ENCODE measurements at regions not wholly inside any gene's neighbourhood (a gene's known extent, or its start where the extent isn't known, plus 50 kb on each side); places are given as distances from the start of the nearest gene placed in this dataset.
"Not testable (repeated sequence)": the region's sequence is repeated elsewhere in the genome, so short reads cannot be mapped to it uniquely, and the experiment has no call there.

DNA sequence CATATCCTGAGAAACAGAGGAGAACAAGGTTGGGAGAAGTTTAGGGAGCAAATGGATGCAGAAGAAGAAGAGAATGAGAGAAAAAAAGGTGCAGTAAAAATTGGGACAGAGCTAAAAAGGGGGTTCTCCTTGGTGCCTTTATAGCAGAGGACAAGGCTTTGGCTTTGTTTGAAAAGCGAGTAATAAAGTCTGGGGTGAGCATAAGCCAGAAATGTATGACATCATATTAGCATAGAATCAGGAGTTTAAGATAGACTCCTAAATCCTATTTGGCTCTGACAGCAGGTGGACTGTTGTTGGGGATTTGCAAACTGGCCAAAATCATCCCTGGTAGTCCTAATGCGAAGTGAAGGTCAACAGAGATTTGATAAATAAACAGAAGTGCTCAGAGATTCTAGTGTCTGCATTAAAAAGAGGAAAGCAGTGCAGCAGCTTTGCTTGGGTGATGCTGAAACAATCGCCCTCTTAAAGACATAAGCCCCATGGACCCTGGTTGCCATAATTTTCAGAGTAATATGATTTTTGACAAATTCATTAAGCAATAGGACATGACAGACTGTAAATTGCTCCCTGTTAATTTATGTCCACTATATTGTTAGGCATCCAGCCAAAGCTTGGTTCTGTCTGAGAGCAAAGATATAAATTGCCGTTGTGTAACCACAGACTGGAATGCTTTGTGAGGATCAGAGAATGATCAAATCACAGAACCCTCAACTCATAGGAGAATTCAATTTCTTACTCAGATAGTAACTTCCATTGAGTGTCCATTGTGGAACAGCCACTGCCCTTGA is 385.0 kb upstream of the NFIA start:
- 26 to 31% methylated on average over 4 of the region's 4 CpGs for WGBS, 2 donors

DNA sequence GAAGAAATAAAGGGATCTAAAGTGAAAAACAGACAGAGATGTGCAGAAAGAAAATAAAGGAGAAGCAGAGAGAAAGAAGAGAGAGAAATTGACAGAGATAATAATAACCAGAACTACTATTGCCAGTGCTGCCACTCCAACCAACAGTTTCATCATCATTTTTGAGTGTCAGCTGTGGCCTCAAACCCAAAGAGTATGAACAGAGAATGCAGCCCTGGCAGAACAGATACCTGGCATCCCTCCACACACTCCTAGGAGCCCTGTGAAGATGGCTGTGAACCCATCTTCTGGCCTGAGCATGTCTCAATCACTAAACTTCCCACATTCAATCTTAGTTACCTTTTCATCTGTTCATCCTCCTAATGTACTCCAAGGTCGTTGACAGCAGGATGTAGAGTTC is 385.8 kb upstream of the NFIA start:
- Histone ChIP-seq H3K9me3 (peaks cover 0 to 9% (median 0%) of the 10 kb centered on the region in 4 donors), H3K27ac (no peak overlapping the region), H3K4me3 (no peak overlapping the region), H3K4me1 (peaks cover 0 to 15% (median 0%) of the 10 kb centered on the region in 4 donors), H3K27me3 (no peaks in the 10 kb centered on the region), H3K36me3 (no peaks in the 10 kb centered on the region)
- TF ChIP-seq, protein P1, sequence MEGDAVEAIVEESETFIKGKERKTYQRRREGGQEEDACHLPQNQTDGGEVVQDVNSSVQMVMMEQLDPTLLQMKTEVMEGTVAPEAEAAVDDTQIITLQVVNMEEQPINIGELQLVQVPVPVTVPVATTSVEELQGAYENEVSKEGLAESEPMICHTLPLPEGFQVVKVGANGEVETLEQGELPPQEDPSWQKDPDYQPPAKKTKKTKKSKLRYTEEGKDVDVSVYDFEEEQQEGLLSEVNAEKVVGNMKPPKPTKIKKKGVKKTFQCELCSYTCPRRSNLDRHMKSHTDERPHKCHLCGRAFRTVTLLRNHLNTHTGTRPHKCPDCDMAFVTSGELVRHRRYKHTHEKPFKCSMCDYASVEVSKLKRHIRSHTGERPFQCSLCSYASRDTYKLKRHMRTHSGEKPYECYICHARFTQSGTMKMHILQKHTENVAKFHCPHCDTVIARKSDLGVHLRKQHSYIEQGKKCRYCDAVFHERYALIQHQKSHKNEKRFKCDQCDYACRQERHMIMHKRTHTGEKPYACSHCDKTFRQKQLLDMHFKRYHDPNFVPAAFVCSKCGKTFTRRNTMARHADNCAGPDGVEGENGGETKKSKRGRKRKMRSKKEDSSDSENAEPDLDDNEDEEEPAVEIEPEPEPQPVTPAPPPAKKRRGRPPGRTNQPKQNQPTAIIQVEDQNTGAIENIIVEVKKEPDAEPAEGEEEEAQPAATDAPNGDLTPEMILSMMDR (IDR thresholded peaks at IDR 0.05) = no peak
- TF ChIP-seq POLR2A (IDR thresholded peaks at IDR 0.05) = no peak
- no peak for TF ChIP-seq EP300 (IDR thresholded peaks at IDR 0.05)
- DNase-seq (ENCODE audit: low spot score in 2 of 2) = no peak
- 60 to 94% methylated on average over 1 of the region's 1 CpG for WGBS, 2 donors

More for the DNA sequence above, 385.0 kb upstream of the NFIA start:
- TF ChIP-seq POLR2A (IDR thresholded peaks at IDR 0.05) (no peak), EP300 (IDR thresholded peaks at IDR 0.05) (no peak)
- TF ChIP-seq, protein P1 (IDR thresholded peaks at IDR 0.05) = no peak
- peaks cover 0 to 9% (median 0%) of the 10 kb centered on the region in 4 donors for H3K9me3 ChIP-seq
- H3K27ac ChIP-seq = no peak overlapping the region
- no peak for DNase-seq (ENCODE audit: low spot score in 2 of 2)
- H3K4me1 ChIP-seq = peaks cover 0 to 15% (median 0%) of the 10 kb centered on the region in 4 donors
- no peaks in the 10 kb centered on the region for H3K36me3 ChIP-seq
- H3K27me3 ChIP-seq = no peaks in the 10 kb centered on the region
- no peak overlapping the region for H3K4me3 ChIP-seq

DNA sequence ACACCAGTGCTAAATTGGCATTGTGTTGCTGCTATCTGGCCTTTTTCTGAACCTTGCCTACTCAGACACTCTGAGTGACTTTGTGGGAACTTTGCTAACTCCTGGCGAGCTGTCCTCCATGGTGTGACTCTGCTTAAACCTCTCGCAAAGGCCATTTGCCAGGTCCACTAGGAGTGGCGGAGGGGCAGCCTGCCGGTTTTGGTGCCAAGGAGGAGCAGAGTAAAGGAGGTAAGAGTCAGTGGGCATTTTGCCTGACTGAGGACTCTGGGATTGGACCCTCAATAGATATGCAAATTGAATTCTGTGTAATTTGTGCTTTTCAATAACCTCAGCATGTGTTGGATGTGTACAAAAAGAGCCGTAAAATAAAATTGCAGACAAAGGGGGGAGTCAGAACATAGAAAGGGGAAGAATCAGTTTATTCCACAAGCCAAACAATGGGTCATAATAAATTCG is 386.6 kb upstream of the NFIA start:
- Histone ChIP-seq H3K4me3 (no peak overlapping the region), H3K27me3 (no peaks in the 10 kb centered on the region), H3K27ac (no peak overlapping the region), H3K9me3 (peaks cover 0 to 9% (median 0%) of the 10 kb centered on the region in 4 donors), H3K4me1 (peaks cover 0 to 15% (median 0%) of the 10 kb centered on the region in 4 donors), H3K36me3 (no peaks in the 10 kb centered on the region)
- DNase-seq (ENCODE audit: low spot score in 2 of 2) = no peak
- TF ChIP-seq, protein P1 (IDR thresholded peaks at IDR 0.05) = no peak
- TF ChIP-seq EP300 (IDR thresholded peaks at IDR 0.05) = no peak
- TF ChIP-seq POLR2A (IDR thresholded peaks at IDR 0.05) = no peak
- 61 to 65% methylated on average over 6 of the region's 6 CpGs for WGBS, 2 donors

DNA sequence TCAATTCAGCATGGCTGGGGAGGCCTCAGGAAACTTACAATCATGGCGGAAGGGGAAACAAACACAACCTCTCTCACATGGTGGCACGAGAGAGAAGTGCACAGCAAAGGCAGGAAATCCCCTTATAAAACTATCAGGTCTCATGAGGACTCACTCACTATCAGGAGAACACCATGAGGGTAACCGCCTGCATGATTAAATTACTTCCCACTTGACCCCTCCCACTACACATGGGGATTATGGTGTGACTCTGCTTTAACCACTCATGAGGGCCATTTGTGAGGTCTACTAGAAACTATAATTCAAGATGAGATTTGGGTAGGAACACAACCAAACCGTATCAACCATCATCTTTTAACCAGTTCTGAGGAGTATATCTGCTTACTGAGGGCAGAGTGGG is 387.4 kb upstream of the NFIA start:
- no peaks in the 10 kb centered on the region for H3K36me3 ChIP-seq
- no peak overlapping the region for H3K27ac ChIP-seq
- no peaks in the 10 kb centered on the region for H3K27me3 ChIP-seq
- H3K4me3 ChIP-seq = no peak overlapping the region
- peaks cover 0 to 9% (median 0%) of the 10 kb centered on the region in 4 donors for H3K9me3 ChIP-seq
- WGBS, 2 donors = 90 to 95% methylated on average over 4 of the region's 4 CpGs
- TF ChIP-seq, protein P1 (IDR thresholded peaks at IDR 0.05) = no peak
- TF ChIP-seq EP300 (IDR thresholded peaks at IDR 0.05) = no peak
- TF ChIP-seq POLR2A (IDR thresholded peaks at IDR 0.05) = no peak
- DNase-seq (ENCODE audit: low spot score in 2 of 2) = no peak
- H3K4me1 ChIP-seq = peaks cover 0 to 15% (median 0%) of the 10 kb centered on the region in 4 donors

DNA sequence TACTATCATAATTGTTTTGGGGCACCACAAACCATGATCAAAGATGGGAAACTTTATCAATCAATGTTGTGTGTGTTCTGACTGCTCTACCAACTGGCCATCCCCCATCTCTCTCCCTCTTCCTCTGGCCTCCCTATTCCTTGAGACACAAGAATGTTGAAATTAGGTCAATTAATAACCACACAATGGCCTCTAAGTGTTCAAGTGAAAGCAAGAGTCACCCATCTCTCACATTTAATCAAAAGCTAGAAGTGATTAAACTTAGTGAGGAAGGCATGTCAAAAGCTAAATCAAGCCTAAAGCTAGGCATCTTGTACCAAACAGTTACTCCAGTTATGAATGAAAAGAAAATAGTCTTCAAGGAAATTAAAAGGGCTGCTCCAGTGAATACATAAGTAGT is 390.3 kb upstream of the NFIA start:
- H3K4me3 ChIP-seq = no peak overlapping the region

DNA sequence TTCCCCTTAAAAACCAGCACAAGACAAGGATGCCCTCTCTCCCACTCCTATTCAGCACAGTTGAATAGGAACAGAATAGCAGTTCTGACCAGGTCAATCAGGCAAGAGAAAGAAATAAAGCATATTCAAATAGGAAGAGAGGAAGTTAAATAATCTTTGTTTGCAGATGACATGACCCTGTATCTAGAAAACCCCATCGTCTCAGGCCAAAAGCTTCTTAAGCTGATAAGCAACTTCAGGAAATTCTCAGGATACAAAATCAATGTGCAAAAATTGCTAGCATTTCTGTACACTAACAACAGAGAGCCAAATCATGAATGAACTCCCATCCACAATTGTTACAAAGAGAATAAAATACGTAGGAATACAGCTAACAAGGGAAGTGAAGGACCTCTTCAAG is 394.1 kb upstream of the NFIA start:
- not testable (repeated sequence) for H3K27me3 ChIP-seq; H3K27ac ChIP-seq; H3K4me1 ChIP-seq; H3K4me3 ChIP-seq; DNase-seq (ENCODE audit: low spot score in 2 of 2); H3K36me3 ChIP-seq
- peaks cover 0 to 25% (median 1%) of the 10 kb centered on the region in 4 donors for H3K9me3 ChIP-seq
- WGBS, 2 donors = 66 to 70% methylated on average over 2 of the region's 2 CpGs

More for the DNA sequence above, 390.3 kb upstream of the NFIA start:
- TF ChIP-seq POLR2A (IDR thresholded peaks at IDR 0.05) = no peak
- TF ChIP-seq, protein P1 (IDR thresholded peaks at IDR 0.05) = no peak
- no peak for TF ChIP-seq EP300 (IDR thresholded peaks at IDR 0.05)
- Histone ChIP-seq H3K27me3 (no peaks in the 10 kb centered on the region), H3K36me3 (no peaks in the 10 kb centered on the region), H3K9me3 (peaks cover 0 to 24% (median 1%) of the 10 kb centered on the region in 4 donors), H3K27ac (no peak overlapping the region), H3K4me1 (peaks cover 0 to under 1% (median 0%) of the 10 kb centered on the region in 4 donors)
- no peak for DNase-seq (ENCODE audit: low spot score in 2 of 2)

Data from tibial nerve (tissue), 4 donors.